ENCODE measurements at regions not wholly inside any gene's neighbourhood (a gene's known extent, or its start where the extent isn't known, plus 50 kb on each side); places are given as distances from the start of the nearest gene placed in this dataset.

GRCh38 chr6:125491860-125492618 lies 190.3 kb upstream of the HDDC2 start:
- Mint-ChIP-seq H3K4me1 (no peaks in the 10 kb centered on the region), H3K27me3 (peaks cover 3% of the 10 kb centered on the region), H3K4me3 (no peak overlapping the region), H3K9me3 (no peaks in the 10 kb centered on the region), H3K27ac (no peak overlapping the region), H3K36me3 (no peaks in the 10 kb centered on the region)
- CTCF ChIA-PET: interaction anchor here (0.8 kb wide), 1 partner anchor 10 kb away, joined by 3 read pairs; no protein-coding TSS in a partner anchor
- no peak for DNase-seq

GRCh38 chr6:125498606-125499005 lies 196.8 kb upstream of the HDDC2 start:
- Mint-ChIP-seq H3K27ac (no peak overlapping the region), H3K36me3 (no peaks in the 10 kb centered on the region), H3K9me3 (no peaks in the 10 kb centered on the region), H3K4me3 (no peak overlapping the region), H3K27me3 (peaks cover 4% of the 10 kb centered on the region), H3K4me1 (no peaks in the 10 kb centered on the region)
- CTCF ChIA-PET: no interaction called here
- DNase-seq: no peak

GRCh38 chr6:125499535-125499934 lies 197.8 kb upstream of the HDDC2 start:
- no peaks in the 10 kb centered on the region for H3K36me3 Mint-ChIP-seq
- H3K9me3 Mint-ChIP-seq: no peaks in the 10 kb centered on the region
- no peak overlapping the region for H3K27ac Mint-ChIP-seq
- CTCF ChIA-PET: no interaction called here
- no peak for DNase-seq
- H3K4me3 Mint-ChIP-seq: no peak overlapping the region
- no peaks in the 10 kb centered on the region for H3K4me1 Mint-ChIP-seq
- H3K27me3 Mint-ChIP-seq: peaks cover 4% of the 10 kb centered on the region

GRCh38 chr6:125503181-125503580 lies 201.4 kb upstream of the HDDC2 start:
- H3K4me3 Mint-ChIP-seq: no peak overlapping the region
- no peaks in the 10 kb centered on the region for H3K4me1 Mint-ChIP-seq
- peaks cover 4% of the 10 kb centered on the region for H3K27me3 Mint-ChIP-seq
- no peaks in the 10 kb centered on the region for H3K9me3 Mint-ChIP-seq
- DNase-seq: no peak
- CTCF ChIA-PET: no interaction called here
- H3K27ac Mint-ChIP-seq: no peak overlapping the region
- no peaks in the 10 kb centered on the region for H3K36me3 Mint-ChIP-seq

DNA sequence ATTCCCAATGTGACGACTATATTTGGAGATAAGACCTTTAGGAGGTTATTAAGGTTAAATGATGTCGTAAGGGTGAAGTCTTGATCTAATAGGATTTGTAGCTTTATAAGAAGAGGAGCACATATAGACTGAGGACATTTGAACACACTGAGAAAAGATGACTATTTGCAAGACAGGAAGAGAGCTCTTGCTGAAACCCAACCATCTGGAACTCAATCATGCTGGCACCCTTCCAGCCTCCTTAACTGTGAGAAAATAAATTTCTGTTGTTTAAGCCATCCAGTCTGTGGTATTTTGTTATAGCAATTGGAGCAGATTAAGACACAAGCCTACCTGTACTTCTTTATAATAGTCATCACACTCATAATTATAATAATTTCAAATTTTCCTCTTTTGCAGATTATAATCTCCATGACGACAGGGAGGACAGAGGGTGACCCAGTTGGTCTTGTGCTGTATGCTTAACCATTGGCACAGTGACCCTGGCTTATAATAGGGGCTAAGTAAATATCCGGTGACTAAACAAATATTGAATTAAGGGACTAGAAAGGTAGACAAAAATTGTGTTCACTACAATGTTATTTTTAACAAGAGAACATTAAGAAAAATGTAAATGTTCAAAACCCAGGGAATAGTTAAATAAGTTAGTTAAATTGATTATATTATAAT lies 206.4 kb upstream of the HDDC2 start:
- Mint-ChIP-seq H3K9me3 (no peaks in the 10 kb centered on the region), H3K27ac (no peak overlapping the region), H3K36me3 (no peaks in the 10 kb centered on the region), H3K27me3 (peaks cover 8% of the 10 kb centered on the region), H3K4me3 (no peak overlapping the region), H3K4me1 (no peaks in the 10 kb centered on the region)
- DNase-seq: no peak
- CTCF ChIA-PET: no interaction called here

- CTCF ChIA-PET: no interaction called here
- no peak for DNase-seq
- Mint-ChIP-seq H3K4me1 (no peaks in the 10 kb centered on the region), H3K27ac (no peak overlapping the region), H3K27me3 (peaks cover 10% of the 10 kb centered on the region), H3K9me3 (no peaks in the 10 kb centered on the region), H3K36me3 (no peaks in the 10 kb centered on the region), H3K4me3 (no peak overlapping the region)
Observed at GRCh38 chr6:125508793-125509192, 207.0 kb upstream of the HDDC2 start.

- no peaks in the 10 kb centered on the region for H3K9me3 Mint-ChIP-seq
- H3K4me1 Mint-ChIP-seq: no peaks in the 10 kb centered on the region
- CTCF ChIA-PET: no interaction called here
- no peak overlapping the region for H3K27ac Mint-ChIP-seq
- no peak overlapping the region for H3K4me3 Mint-ChIP-seq
- DNase-seq: no peak
- H3K27me3 Mint-ChIP-seq: peaks cover 10% of the 10 kb centered on the region
- no peaks in the 10 kb centered on the region for H3K36me3 Mint-ChIP-seq
Observed at GRCh38 chr6:125509477-125509876, 207.7 kb upstream of the HDDC2 start.

DNA sequence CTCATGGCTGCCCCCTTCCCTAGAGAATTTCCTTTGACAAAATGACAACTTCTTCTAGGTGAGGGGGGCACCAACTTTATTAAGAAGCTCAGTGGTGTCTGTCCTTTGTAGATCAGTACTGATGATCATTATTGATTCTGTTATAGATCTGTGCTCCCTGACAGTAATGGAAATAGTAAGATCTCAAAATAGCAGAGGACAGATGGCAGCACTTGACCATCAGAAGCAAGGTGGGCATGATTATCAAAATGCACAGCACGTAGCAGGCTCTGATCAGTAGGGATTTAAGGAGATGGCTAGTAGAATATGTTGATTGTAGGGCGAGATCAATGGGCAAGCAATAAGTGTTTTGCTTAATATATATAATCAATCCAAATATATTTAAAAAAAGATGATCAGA lies 208.6 kb upstream of the HDDC2 start:
- Mint-ChIP-seq H3K4me3 (no peak overlapping the region), H3K9me3 (no peaks in the 10 kb centered on the region), H3K36me3 (no peaks in the 10 kb centered on the region), H3K4me1 (no peaks in the 10 kb centered on the region), H3K27me3 (peaks cover 10% of the 10 kb centered on the region), H3K27ac (no peak overlapping the region)
- DNase-seq: no peak
- CTCF ChIA-PET: no interaction called here

DNA sequence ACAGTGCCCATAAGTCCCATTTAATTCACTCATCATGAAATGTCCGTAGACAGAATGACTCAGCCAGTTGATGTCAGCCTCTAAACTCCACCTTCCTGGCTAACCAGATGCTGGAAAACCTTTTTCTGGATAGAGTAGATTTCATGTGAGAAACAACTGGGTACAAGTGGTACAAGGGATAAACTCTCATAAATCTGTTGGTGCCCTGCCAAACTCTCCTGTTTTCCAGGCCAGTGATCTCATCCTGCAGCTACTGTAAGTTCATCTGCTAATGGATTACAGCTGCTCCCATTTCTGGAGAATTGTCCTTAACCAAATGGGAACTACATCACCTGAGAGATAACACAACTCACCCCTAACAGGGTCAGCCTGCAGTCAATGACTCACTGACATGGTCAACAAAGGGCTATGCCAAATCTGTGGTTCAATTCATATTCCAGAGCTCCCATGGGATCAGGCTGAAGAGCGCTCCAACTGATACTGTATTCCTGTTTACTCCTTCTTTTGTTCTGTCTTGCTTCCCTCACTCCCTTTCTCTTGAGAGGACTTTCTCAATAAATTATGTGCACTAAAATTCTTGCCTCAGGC lies 210.1 kb upstream of the HDDC2 start:
- Mint-ChIP-seq H3K4me1 (no peaks in the 10 kb centered on the region), H3K9me3 (no peaks in the 10 kb centered on the region), H3K36me3 (no peaks in the 10 kb centered on the region), H3K27ac (no peak overlapping the region), H3K4me3 (no peak overlapping the region), H3K27me3 (peaks cover 10% of the 10 kb centered on the region)
- CTCF ChIA-PET: interaction anchor here (0.6 kb wide), 1 partner anchor 46 kb away, joined by 3 read pairs; no protein-coding TSS in a partner anchor
- no peak for DNase-seq

DNA sequence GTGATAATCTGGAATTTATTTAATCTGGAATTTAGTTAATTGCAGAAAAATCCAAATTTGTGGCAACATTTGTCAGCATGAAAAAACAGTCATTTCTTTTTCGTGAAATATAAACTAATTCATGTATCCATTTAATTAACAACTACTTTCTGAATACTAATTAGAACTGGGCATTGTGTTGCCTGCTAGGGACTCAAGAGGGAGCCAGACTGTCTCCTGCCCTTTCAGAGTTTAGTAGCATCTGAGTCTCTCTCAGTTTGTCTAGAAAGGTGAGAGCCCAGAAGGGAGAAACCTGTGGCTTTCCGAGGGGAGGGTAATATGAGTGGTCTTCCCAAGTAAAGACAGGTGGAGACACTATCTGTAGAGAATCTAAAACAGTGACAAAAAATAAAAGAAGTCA lies 210.9 kb upstream of the HDDC2 start:
- Mint-ChIP-seq H3K4me3 (no peak overlapping the region), H3K36me3 (no peaks in the 10 kb centered on the region), H3K9me3 (no peaks in the 10 kb centered on the region), H3K27ac (no peak overlapping the region), H3K4me1 (no peaks in the 10 kb centered on the region), H3K27me3 (peaks cover 10% of the 10 kb centered on the region)
- CTCF ChIA-PET: interaction anchor here (0.6 kb wide), 1 partner anchor 46 kb away, joined by 3 read pairs; no protein-coding TSS in a partner anchor
- DNase-seq: no peak

GRCh38 chr6:125513978-125514377 lies 212.2 kb upstream of the HDDC2 start:
- H3K27me3 Mint-ChIP-seq: peaks cover 10% of the 10 kb centered on the region
- no peaks in the 10 kb centered on the region for H3K36me3 Mint-ChIP-seq
- CTCF ChIA-PET: no interaction called here
- H3K4me3 Mint-ChIP-seq: no peak overlapping the region
- DNase-seq: no peak
- no peak overlapping the region for H3K27ac Mint-ChIP-seq
- H3K9me3 Mint-ChIP-seq: no peaks in the 10 kb centered on the region
- H3K4me1 Mint-ChIP-seq: no peaks in the 10 kb centered on the region

DNA sequence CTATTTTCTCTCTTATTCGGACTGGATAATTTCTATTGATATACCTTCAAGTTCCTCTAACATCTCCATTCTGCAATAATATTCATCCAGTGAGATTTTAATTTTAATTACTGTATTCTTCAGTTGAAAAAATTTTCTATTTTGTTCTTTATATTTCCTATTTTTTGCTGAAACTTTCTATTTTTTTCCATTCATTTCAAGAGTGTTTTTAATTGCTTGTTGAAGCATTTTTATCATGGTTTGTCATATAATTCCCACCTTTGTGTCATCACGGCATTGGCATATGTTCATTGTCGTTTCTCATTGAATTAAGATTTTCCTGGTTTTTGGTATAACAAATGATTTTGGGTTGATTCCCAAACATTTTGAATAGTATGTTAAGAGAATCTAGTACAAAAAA lies 214.9 kb upstream of the HDDC2 start:
- Mint-ChIP-seq H3K4me3 (no peak overlapping the region), H3K36me3 (no peaks in the 10 kb centered on the region), H3K27ac (no peak overlapping the region), H3K9me3 (no peaks in the 10 kb centered on the region), H3K4me1 (no peaks in the 10 kb centered on the region), H3K27me3 (peaks cover 7% of the 10 kb centered on the region)
- DNase-seq: no peak
- CTCF ChIA-PET: no interaction called here

DNA sequence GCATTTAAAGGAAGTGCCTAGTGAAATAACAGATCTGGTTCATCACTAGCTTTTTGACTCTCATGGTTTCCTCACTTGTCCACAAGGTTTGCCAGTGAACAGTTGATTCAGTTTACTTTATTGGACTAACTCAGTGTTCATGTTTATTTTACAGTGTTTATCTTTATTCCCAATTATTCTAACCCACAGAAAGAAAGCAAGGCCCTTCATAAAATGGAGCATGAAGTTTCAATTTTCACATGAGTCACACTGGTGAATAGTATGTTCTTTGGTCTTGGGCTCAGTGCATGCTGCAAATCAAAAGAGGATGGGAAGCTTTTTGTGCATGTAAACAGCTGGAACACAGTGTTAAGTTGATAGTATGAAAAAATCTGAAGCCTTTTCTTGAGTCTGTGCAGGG lies 217.6 kb upstream of the HDDC2 start:
- H3K4me1 Mint-ChIP-seq: no peaks in the 10 kb centered on the region
- no peak overlapping the region for H3K27ac Mint-ChIP-seq
- no peak overlapping the region for H3K4me3 Mint-ChIP-seq
- CTCF ChIA-PET: no interaction called here
- no peaks in the 10 kb centered on the region for H3K36me3 Mint-ChIP-seq
- no peak for DNase-seq
- no peaks in the 10 kb centered on the region for H3K9me3 Mint-ChIP-seq
- H3K27me3 Mint-ChIP-seq: no peaks in the 10 kb centered on the region

GRCh38 chr6:125524356-125524755 lies 222.6 kb upstream of the HDDC2 start:
- no peak overlapping the region for H3K4me3 Mint-ChIP-seq
- H3K27me3 Mint-ChIP-seq: peaks cover 10% of the 10 kb centered on the region
- no peaks in the 10 kb centered on the region for H3K36me3 Mint-ChIP-seq
- no peak overlapping the region for H3K27ac Mint-ChIP-seq
- no peaks in the 10 kb centered on the region for H3K4me1 Mint-ChIP-seq
- no peak for DNase-seq
- CTCF ChIA-PET: no interaction called here
- no peaks in the 10 kb centered on the region for H3K9me3 Mint-ChIP-seq

All from activated naive CD4-positive, alpha-beta T cell treated with anti-CD3 and anti-CD28 coated beads, Interleukin-2, amount 10 ng/mL, durations not matched to agents 7 days and 5 days (primary cell).